Lower lobe of right lung (tissue), 2 donors: ENCODE measurements at regions not wholly inside any gene's neighbourhood (a gene's known extent, or its start where the extent isn't known, plus 50 kb on each side); places are given as distances from the start of the nearest gene placed in this dataset.
A peak's percentile ranks its signal among the peaks of the same experiment; 100 is the strongest.

Experiments
- ATAC-seq, 2 donors: fragments of 200-7000 bp; cut with Tn5 transposase; one replicate each; pipeline ENCODE4 v1.9.1; 2020 to 2022; ENCODE audit warnings: mild to moderate bottlenecking in 2 of 2, moderate library complexity in 2 of 2
- DNase-seq: peaks from one replicate; pipeline ENCODE4 v3.0.0-alpha.2; 2020
- H3K27ac ChIP-seq: fragments of 200-600 bp; one replicate; pipeline ENCODE4 v1.8.0; 2022
- H3K27me3 ChIP-seq: fragments of 200-600 bp; one replicate; pipeline ENCODE4 v1.8.0; 2022; ENCODE audit warnings: low read depth
- H3K36me3 ChIP-seq: fragments of 200-600 bp; one replicate; pipeline ENCODE4 v1.8.0; 2022; ENCODE audit warnings: mild to moderate bottlenecking
- H3K4me1 ChIP-seq: fragments of 200-600 bp; one replicate; pipeline ENCODE4 v1.8.0; 2022
- H3K4me3 ChIP-seq: fragments of 200-600 bp; one replicate; pipeline ENCODE4 v1.8.0; 2022; ENCODE audit warnings: mild to moderate bottlenecking
- H3K9me3 ChIP-seq: fragments of 200-600 bp; one replicate; pipeline ENCODE4 v1.8.0; 2022
- CTCF ChIP-seq: fragments of 200-600 bp; IDR thresholded peaks from one replicate; pipeline ENCODE4 v1.8.0; 2022; ENCODE audit warnings: antibody characterized with exemption, mild to moderate bottlenecking
- intact Hi-C: fragments of 100-400 bp; cut with DNase I; formaldehyde crosslinking; loops from one replicate; pipeline ENCODE4 v1.11.0; 2022
- donor health status: DM: no; HTN: yes; CAD: no; lungs with severe emphysema.

GRCh38 chr4:127548990-127549925 lies 83.5 kb upstream of the INTU start:
- no peak for ATAC-seq

GRCh38 chr4:127555106-127555505 lies 77.7 kb upstream of the INTU start:
- TF ChIP-seq CTCF, result no peak
- Histone ChIP-seq H3K4me1 (no peaks in the 10 kb centered on the region), H3K4me3 (no peak overlapping the region), H3K36me3 (no peaks in the 10 kb centered on the region), H3K27me3 (no peaks in the 10 kb centered on the region), H3K27ac (no peak overlapping the region), H3K9me3 (no peaks in the 10 kb centered on the region)
- no peak for DNase-seq
- intact Hi-C loops, result no loop called here
- ATAC-seq, result no peak

More at GRCh38 chr4:127548990-127549925, 83.5 kb upstream of the INTU start:
- DNase-seq, result no peak
- H3K27me3 ChIP-seq, result no peaks in the 10 kb centered on the region
- H3K27ac ChIP-seq, result no peak overlapping the region
- no peak overlapping the region for H3K4me3 ChIP-seq
- intact Hi-C loops, result no loop called here
- H3K9me3 ChIP-seq, result no peaks in the 10 kb centered on the region
- H3K4me1 ChIP-seq, result no peaks in the 10 kb centered on the region
- TF ChIP-seq CTCF, result no peak
- no peaks in the 10 kb centered on the region for H3K36me3 ChIP-seq

GRCh38 chr4:127558088-127558487 lies 74.7 kb upstream of the INTU start:
- intact Hi-C loops, result no loop called here
- H3K4me1 ChIP-seq, result no peaks in the 10 kb centered on the region
- DNase-seq (no peak), ATAC-seq (no peak)
- no peak overlapping the region for H3K27ac ChIP-seq
- H3K36me3 ChIP-seq, result no peaks in the 10 kb centered on the region
- no peak overlapping the region for H3K4me3 ChIP-seq
- H3K9me3 ChIP-seq, result no peaks in the 10 kb centered on the region
- TF ChIP-seq CTCF, result no peak
- H3K27me3 ChIP-seq, result no peaks in the 10 kb centered on the region

- H3K27me3 ChIP-seq, result no peaks in the 10 kb centered on the region
- TF ChIP-seq CTCF, result no peak
Measured at GRCh38 chr4:127558489-127559407, 74.0 kb upstream of the INTU start.

GRCh38 chr4:127559981-127560380 lies 72.8 kb upstream of the INTU start:
- Histone ChIP-seq H3K4me1 (no peaks in the 10 kb centered on the region), H3K4me3 (no peak overlapping the region), H3K27ac (no peak overlapping the region), H3K36me3 (no peaks in the 10 kb centered on the region), H3K9me3 (no peaks in the 10 kb centered on the region), H3K27me3 (no peaks in the 10 kb centered on the region)
- intact Hi-C loops, result no loop called here
- ATAC-seq (peak in 1 of 2 donors; percentile 25), DNase-seq (no peak)
- TF ChIP-seq CTCF, result no peak

More at GRCh38 chr4:127558489-127559407, 74.0 kb upstream of the INTU start:
- ATAC-seq, result peak in 1 of 2 donors; percentile 32
- Histone ChIP-seq H3K4me1 (no peaks in the 10 kb centered on the region), H3K9me3 (no peaks in the 10 kb centered on the region), H3K36me3 (no peaks in the 10 kb centered on the region), H3K4me3 (no peak overlapping the region), H3K27ac (no peak overlapping the region)
- no peak for DNase-seq
- intact Hi-C loops, result no loop called here
